ENCODE measurements at regions not wholly inside any gene's neighbourhood (a gene's known extent, or its start where the extent isn't known, plus 50 kb on each side); places are given as distances from the start of the nearest gene placed in this dataset.

DNA sequence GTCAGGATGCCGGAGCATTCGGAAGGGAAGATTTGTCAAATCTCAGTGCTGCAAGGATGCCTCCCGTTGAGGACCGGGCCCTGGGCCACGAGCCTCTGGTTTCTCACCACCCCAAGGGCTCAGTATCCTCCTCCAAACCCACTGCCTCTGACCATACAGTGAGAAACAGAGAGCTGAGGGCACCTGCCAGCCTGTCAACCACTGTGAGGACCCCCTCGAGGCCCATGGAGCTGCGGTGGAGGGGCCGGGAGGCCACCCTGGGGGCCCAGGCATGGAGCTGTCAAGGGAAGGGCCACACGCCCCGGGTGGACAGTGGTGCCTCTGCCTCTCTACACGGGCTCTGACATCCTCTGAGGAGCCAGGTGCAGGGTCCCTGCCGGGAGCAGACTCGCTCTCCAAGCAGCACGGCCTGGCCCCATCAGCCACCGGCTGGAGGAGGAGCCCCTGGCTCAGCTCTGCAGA, 248.0 kb upstream of the TCERG1L start:
- no peak overlapping the region for H3K27ac ChIP-seq (ENCODE audit: low read length)
- H3K36me3 ChIP-seq (ENCODE audit: control insufficient read depth, insufficient read depth, low read length) = no peaks in the 10 kb centered on the region
- H3K4me1 ChIP-seq (ENCODE audit: control insufficient read depth, insufficient read depth, low read length) = no peaks in the 10 kb centered on the region
- no CpG with 5 or more reads among the region's 15 CpGs for WGBS (ENCODE audit: insufficient coverage, low lambda C conversion rate)
- no peaks in the 10 kb centered on the region for H3K9me3 ChIP-seq (ENCODE audit: control insufficient read depth, low read depth, low read length)
- H3K27me3 ChIP-seq (ENCODE audit: control insufficient read depth, insufficient read depth, low read length) = peaks cover 4% of the 10 kb centered on the region
- no peak for DNase-seq
- H3K4me3 ChIP-seq (ENCODE audit: low read length) = no peak overlapping the region

DNA sequence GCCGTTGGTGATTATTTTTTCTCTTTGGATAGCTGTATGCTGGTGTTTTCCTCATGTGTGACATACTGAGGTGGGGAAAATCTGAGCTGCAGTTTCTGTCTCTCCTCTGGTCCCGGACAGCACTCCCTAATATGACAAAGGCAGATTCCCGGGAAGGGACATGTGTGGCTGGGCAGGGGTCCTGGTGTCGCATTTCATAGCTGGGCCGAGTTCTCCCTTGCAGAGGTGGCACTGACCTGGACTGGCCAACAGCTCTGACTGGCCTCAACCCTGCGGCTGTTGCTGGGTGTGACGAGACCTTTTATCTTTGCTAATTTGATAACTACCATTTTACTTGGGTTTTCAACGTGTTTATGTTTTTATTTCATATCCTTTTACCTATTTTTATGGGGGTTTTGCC, 248.6 kb upstream of the TCERG1L start:
- Histone ChIP-seq H3K4me1 (ENCODE audit: control insufficient read depth, insufficient read depth, low read length) (no peaks in the 10 kb centered on the region), H3K27me3 (ENCODE audit: control insufficient read depth, insufficient read depth, low read length) (peaks cover 4% of the 10 kb centered on the region), H3K9me3 (ENCODE audit: control insufficient read depth, low read depth, low read length) (no peaks in the 10 kb centered on the region), H3K36me3 (ENCODE audit: control insufficient read depth, insufficient read depth, low read length) (no peaks in the 10 kb centered on the region), H3K27ac (ENCODE audit: low read length) (no peak overlapping the region), H3K4me3 (ENCODE audit: low read length) (no peak overlapping the region)
- 20% methylated on average over 1 of the region's 8 CpGs for WGBS (ENCODE audit: insufficient coverage, low lambda C conversion rate)
- DNase-seq = no peak

DNA sequence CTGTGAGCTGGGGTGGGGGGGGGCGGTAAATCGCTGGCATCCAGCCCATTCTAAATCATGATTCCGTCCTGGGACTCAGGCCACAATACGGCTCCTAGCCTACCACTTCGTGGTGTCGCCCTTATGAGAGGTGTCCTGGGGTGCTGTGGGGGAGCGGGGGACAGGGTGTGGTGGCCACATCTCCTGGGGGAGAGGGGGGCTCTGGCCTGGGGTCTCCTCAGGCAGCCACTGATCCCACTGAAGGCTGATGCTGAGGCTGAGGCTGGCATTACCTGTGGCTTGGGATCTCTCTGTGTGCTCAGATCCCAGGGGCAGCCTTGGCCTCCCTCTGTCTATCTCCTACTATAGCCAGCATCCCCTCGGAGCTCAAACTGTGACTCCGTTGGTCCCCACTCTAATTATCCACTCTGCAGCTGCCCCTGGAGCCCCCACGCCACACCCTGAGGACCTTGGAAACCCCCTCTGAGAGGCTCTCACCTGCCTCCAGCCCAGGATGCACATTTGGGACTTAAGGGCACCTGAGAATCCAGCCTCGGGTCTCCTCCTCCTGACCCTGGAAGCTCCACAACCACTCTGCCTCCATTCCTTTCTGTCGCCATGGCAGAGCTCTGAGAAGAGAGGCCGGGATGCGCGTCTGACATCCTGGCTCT, 249.3 kb upstream of the TCERG1L start:
- Histone ChIP-seq H3K9me3 (ENCODE audit: control insufficient read depth, low read depth, low read length) (no peaks in the 10 kb centered on the region), H3K27ac (ENCODE audit: low read length) (no peak overlapping the region), H3K27me3 (ENCODE audit: control insufficient read depth, insufficient read depth, low read length) (peaks cover 4% of the 10 kb centered on the region), H3K36me3 (ENCODE audit: control insufficient read depth, insufficient read depth, low read length) (no peaks in the 10 kb centered on the region), H3K4me1 (ENCODE audit: control insufficient read depth, insufficient read depth, low read length) (no peaks in the 10 kb centered on the region), H3K4me3 (ENCODE audit: low read length) (no peak overlapping the region)
- no peak for DNase-seq
- no CpG with 5 or more reads among the region's 15 CpGs for WGBS (ENCODE audit: insufficient coverage, low lambda C conversion rate)

DNA sequence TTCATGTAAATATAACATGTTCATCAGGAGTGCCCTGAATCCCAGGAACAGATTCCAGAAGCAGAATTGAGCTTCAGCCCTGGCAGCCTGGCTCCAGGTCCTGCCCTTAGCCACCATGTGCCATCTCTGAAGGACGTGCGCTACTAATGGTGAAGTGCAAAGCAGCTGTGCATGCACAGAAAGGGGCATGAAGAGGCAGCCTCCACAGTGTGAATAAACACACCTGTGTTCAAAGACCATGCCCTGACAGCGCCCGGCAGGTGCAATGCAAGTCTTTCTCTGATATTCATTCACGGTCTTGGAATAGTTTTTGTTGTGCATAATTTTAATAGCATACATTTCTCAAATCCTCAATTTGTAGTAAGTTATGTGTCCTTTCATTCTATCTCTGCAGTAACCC, 250.4 kb upstream of the TCERG1L start:
- no peak overlapping the region for H3K4me3 ChIP-seq (ENCODE audit: low read length)
- peaks cover 4% of the 10 kb centered on the region for H3K27me3 ChIP-seq (ENCODE audit: control insufficient read depth, insufficient read depth, low read length)
- no peak for DNase-seq
- no peaks in the 10 kb centered on the region for H3K36me3 ChIP-seq (ENCODE audit: control insufficient read depth, insufficient read depth, low read length)
- no peaks in the 10 kb centered on the region for H3K4me1 ChIP-seq (ENCODE audit: control insufficient read depth, insufficient read depth, low read length)
- no peaks in the 10 kb centered on the region for H3K9me3 ChIP-seq (ENCODE audit: control insufficient read depth, low read depth, low read length)
- no CpG with 5 or more reads among the region's 5 CpGs for WGBS (ENCODE audit: insufficient coverage, low lambda C conversion rate)
- H3K27ac ChIP-seq (ENCODE audit: low read length) = no peak overlapping the region

DNA sequence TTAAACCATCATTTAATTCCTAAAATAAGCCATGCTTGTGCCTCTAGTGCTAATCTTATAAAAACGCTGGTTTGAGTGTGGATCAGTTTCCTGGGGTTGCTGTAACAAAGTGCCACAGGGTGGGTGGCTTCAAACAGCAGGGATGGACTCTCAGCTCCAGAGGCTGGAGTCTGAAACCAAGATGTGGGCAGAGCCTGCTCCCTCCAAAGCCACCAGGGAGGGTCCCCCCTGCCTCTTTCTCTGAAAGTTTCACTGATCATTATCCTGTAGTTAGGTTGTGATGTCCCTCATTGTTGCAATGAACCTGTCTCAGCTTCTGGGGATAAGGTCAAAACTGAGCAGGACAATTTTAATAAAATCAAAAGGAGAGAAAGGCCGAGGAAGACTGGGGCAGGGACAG, 251.9 kb upstream of the TCERG1L start:
- H3K27me3 ChIP-seq (ENCODE audit: control insufficient read depth, insufficient read depth, low read length) = peaks cover 4% of the 10 kb centered on the region
- DNase-seq = no peak
- no peaks in the 10 kb centered on the region for H3K36me3 ChIP-seq (ENCODE audit: control insufficient read depth, insufficient read depth, low read length)
- no peak overlapping the region for H3K27ac ChIP-seq (ENCODE audit: low read length)
- H3K4me3 ChIP-seq (ENCODE audit: low read length) = no peak overlapping the region
- no peaks in the 10 kb centered on the region for H3K4me1 ChIP-seq (ENCODE audit: control insufficient read depth, insufficient read depth, low read length)
- no peaks in the 10 kb centered on the region for H3K9me3 ChIP-seq (ENCODE audit: control insufficient read depth, low read depth, low read length)
- no CpG with 5 or more reads among the region's 2 CpGs for WGBS (ENCODE audit: insufficient coverage, low lambda C conversion rate)

DNA sequence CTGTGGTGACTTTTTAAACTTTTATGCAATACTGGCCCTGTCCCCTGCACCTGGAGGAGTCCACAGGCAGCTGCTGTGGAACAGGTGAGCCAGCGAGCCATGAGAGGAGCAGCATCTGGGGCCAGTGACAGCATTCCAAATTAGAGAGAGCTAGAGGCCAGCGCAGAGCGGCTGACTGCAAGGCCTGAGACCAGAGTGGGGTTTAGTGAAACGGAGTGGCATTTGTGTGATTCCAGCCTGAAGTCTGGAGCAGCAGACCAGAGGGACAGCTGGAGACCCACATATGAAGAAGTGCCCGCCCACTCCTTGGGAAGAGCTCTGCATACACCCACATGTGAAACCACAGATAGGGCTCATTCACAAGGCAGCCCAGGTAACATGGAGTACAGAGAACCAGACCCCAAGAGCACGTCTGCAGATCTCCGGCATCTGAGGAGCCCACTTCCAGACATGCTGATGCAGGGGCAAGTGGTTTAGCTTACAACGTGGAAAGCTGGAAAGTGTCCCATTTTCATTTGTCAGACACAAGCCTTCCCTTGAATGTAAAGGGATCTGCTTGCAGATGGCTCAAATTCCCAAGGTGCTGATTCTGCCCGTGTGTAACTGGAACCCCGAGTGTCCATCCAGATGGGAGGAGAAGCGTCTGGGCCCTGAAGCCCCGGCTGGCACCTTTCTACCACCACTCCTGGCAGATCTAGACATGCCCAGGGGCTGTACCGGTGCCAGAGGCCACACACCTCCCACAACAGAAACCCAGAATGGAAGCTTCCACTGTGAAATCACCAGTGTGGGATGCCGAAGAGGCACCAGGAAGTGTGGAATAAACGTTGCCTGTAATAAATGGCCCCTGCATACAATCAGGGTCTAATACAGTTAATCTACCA, 256.0 kb upstream of the TCERG1L start:
- no peak overlapping the region for H3K27ac ChIP-seq (ENCODE audit: low read length)
- no peaks in the 10 kb centered on the region for H3K27me3 ChIP-seq (ENCODE audit: control insufficient read depth, insufficient read depth, low read length)
- no peaks in the 10 kb centered on the region for H3K9me3 ChIP-seq (ENCODE audit: control insufficient read depth, low read depth, low read length)
- DNase-seq = no peak
- WGBS (ENCODE audit: insufficient coverage, low lambda C conversion rate) = no CpG with 5 or more reads among the region's 15 CpGs
- H3K4me3 ChIP-seq (ENCODE audit: low read length) = no peak overlapping the region
- H3K4me1 ChIP-seq (ENCODE audit: control insufficient read depth, insufficient read depth, low read length) = no peaks in the 10 kb centered on the region
- H3K36me3 ChIP-seq (ENCODE audit: control insufficient read depth, insufficient read depth, low read length) = no peaks in the 10 kb centered on the region

DNA sequence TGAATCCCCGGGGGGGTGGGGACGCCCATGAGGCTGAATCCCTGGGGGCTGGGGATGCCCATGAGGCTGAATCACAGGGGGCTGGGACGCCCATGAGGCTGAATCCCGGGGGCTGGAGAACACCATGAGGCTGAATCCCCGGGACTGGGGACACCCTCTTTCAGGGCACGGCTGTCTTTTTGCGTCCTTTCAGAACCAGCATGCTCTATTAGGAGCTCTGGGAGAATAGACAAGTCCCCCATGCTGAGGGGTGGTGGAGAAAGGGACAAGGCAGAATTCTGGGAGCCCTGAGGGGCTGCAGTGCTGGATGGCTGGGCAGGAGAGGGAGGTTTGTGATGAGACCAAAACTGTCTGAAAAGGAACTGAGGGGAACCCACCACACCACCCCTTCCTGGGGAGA, 257.3 kb upstream of the TCERG1L start:
- DNase-seq = no peak
- H3K4me3 ChIP-seq (ENCODE audit: low read length) = no peak overlapping the region
- H3K27ac ChIP-seq (ENCODE audit: low read length) = no peak overlapping the region
- WGBS (ENCODE audit: insufficient coverage, low lambda C conversion rate) = no CpG with 5 or more reads among the region's 7 CpGs
- H3K4me1 ChIP-seq (ENCODE audit: control insufficient read depth, insufficient read depth, low read length) = no peaks in the 10 kb centered on the region
- no peaks in the 10 kb centered on the region for H3K27me3 ChIP-seq (ENCODE audit: control insufficient read depth, insufficient read depth, low read length)
- H3K9me3 ChIP-seq (ENCODE audit: control insufficient read depth, low read depth, low read length) = no peaks in the 10 kb centered on the region
- no peaks in the 10 kb centered on the region for H3K36me3 ChIP-seq (ENCODE audit: control insufficient read depth, insufficient read depth, low read length)

DNA sequence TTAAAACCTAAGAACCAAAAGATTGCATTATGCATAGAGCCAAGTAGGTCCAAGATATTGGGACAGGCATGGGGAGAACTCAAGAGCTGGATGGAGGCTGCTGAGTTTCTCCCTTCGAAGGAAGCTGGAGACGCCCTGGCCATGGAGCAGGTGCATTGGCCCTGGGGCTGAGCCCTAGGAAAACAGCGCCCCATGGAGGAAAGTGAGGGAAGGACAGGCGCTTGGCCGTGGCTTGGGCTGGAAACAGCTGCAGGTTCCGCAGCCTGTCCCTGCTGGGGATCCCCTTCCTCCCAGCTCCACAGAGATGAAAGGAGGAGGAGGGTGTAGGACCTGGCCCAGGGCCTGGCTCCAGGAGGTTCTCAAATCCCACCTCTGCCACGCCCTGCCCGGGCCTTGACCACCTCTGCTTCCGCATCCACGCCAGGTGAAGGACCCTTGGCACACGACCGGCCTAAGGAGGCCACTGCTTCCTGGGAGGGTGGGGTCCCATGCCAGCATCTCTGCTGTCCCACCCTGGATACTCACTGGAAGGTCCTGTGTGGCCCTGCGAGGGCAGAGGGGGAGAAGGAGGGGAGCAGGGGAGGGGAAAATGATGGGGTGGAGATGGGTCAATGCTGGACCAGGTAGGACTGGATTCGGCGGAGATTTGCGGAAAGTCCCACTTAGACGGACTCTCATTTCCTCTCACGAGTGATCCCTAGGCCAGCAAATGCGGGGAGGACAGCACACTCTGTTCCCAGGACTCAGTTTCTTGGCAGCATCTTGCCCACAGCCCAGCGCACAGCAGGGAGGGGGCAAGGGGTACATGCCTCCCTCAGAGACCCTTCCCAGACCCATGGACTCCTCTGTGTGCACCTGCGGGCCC, 258.6 kb upstream of the TCERG1L start:
- Histone ChIP-seq H3K27ac (ENCODE audit: low read length) (no peak overlapping the region), H3K36me3 (ENCODE audit: control insufficient read depth, insufficient read depth, low read length) (no peaks in the 10 kb centered on the region), H3K9me3 (ENCODE audit: control insufficient read depth, low read depth, low read length) (no peaks in the 10 kb centered on the region), H3K4me3 (ENCODE audit: low read length) (no peak overlapping the region), H3K4me1 (ENCODE audit: control insufficient read depth, insufficient read depth, low read length) (no peaks in the 10 kb centered on the region), H3K27me3 (ENCODE audit: control insufficient read depth, insufficient read depth, low read length) (no peaks in the 10 kb centered on the region)
- WGBS (ENCODE audit: insufficient coverage, low lambda C conversion rate) = no CpG with 5 or more reads among the region's 21 CpGs
- DNase-seq = no peak

DNA sequence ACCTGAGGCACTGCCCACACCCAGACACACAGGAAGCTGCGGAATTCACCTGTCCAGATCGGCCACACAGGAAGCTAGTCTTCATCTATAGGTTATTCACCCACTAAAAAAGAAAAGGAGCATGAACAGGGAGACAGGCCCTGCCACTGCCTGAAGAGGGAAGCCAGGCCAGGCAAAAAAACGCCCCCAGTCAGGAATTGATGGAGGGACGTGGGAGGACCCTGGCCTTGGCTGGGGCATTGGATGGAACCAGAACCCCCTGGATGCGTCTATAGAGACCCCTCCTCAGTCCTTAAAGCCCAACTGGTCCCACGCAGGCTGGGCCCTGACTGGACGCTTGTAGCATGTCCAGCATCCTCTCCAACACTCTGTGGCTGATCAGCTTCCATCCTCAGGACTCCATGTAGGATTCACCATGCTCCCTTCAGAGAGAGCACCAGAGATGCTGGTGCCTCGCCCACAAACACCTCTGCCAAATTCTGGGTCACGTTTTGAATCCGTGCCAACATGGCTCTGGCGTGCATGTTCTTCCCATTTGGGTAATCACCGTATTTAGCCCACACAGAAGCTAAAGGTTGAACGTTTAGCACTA, 259.3 kb upstream of the TCERG1L start:
- no peak for DNase-seq

DNA sequence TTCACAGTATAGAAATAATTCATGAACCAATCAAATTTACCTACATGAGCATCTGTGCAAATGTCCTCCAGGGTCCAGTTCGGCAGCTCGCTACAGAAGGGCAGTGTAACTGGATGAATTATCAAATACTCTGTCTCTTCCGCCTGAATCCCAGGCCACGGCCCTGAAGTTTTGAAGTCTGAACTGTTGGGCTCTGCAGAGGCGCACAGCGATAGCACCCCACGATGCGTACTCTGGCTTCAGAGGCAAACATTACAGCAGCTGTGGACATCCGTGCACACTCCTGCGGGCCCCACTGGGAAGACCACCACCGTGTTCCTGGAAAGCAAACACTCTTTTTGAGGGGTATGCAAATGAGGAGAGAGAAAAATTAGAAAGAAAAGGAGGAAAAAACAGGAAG, 259.8 kb upstream of the TCERG1L start:
- no CpG with 5 or more reads among the region's 11 CpGs for WGBS (ENCODE audit: insufficient coverage, low lambda C conversion rate)
- no peaks in the 10 kb centered on the region for H3K4me1 ChIP-seq (ENCODE audit: control insufficient read depth, insufficient read depth, low read length)
- H3K36me3 ChIP-seq (ENCODE audit: control insufficient read depth, insufficient read depth, low read length) = no peaks in the 10 kb centered on the region
- no peaks in the 10 kb centered on the region for H3K27me3 ChIP-seq (ENCODE audit: control insufficient read depth, insufficient read depth, low read length)
- H3K4me3 ChIP-seq (ENCODE audit: low read length) = no peak overlapping the region
- H3K9me3 ChIP-seq (ENCODE audit: control insufficient read depth, low read depth, low read length) = no peaks in the 10 kb centered on the region
- DNase-seq = no peak
- H3K27ac ChIP-seq (ENCODE audit: low read length) = no peak overlapping the region

More for the DNA sequence above, 259.3 kb upstream of the TCERG1L start:
- H3K9me3 ChIP-seq (ENCODE audit: control insufficient read depth, low read depth, low read length) = no peaks in the 10 kb centered on the region
- no CpG with 5 or more reads among the region's 13 CpGs for WGBS (ENCODE audit: insufficient coverage, low lambda C conversion rate)
- H3K4me3 ChIP-seq (ENCODE audit: low read length) = no peak overlapping the region
- no peak overlapping the region for H3K27ac ChIP-seq (ENCODE audit: low read length)
- no peaks in the 10 kb centered on the region for H3K4me1 ChIP-seq (ENCODE audit: control insufficient read depth, insufficient read depth, low read length)
- H3K27me3 ChIP-seq (ENCODE audit: control insufficient read depth, insufficient read depth, low read length) = no peaks in the 10 kb centered on the region
- no peaks in the 10 kb centered on the region for H3K36me3 ChIP-seq (ENCODE audit: control insufficient read depth, insufficient read depth, low read length)

Data from large intestine (tissue), 3 donors.